H1 (cell line): ENCODE measurements at regions not wholly inside any gene's neighbourhood (a gene's known extent, or its start where the extent isn't known, plus 50 kb on each side); places are given as distances from the start of the nearest gene placed in this dataset.

Experiments
- ASH2L ChIP-seq: fragments of 200-600, 300-600 bp; sonication (generic); IDR thresholded peaks from one replicate; pipeline ENCODE4 v1.7.1; 2017; ENCODE audit warnings: low read length
- BACH1 ChIP-seq: IDR thresholded peaks from 2 replicates; pipeline ENCODE4 v1.6.1; 2012; ENCODE audit warnings: low read length, improper control_type of control experiment
- CBX5 ChIP-seq: fragments of 300-800, 300-1000 bp; sonication (generic); IDR thresholded peaks from 2 replicates; pipeline ENCODE4 v1.7.1; 2016; ENCODE audit warnings: antibody characterized with exemption, low read length, low read depth
- GABPA ChIP-seq: IDR thresholded peaks from 2 replicates; pipeline ENCODE4 v1.6.1; 2011; ENCODE audit warnings: mild to moderate bottlenecking, low read length, moderate library complexity, borderline replicate concordance; ENCODE audit not compliant: insufficient read depth
- KDM5A ChIP-seq: fragments of 200-600 bp; IDR thresholded peaks from 2 replicates; pipeline ENCODE4 v1.7.1; 2012; ENCODE audit warnings: mild to moderate bottlenecking, low read length, inconsistent platforms, mixed read lengths
- POLR2A ChIP-seq, 2 experiments: IDR thresholded peaks; 1 replicate in 1 of 2; 2 replicates in 1 of 2; pipeline ENCODE4 v1.6.1; 2011; ENCODE audit warnings: low read depth in 2 of 2, low read length in 2 of 2, mild to moderate bottlenecking in 2 of 2; ENCODE audit errors: control extremely low read depth in 1 of 2
- SIN3A ChIP-seq, 2 experiments: IDR thresholded peaks in 1 of 2; conservative IDR thresholded peaks in 1 of 2; 2 replicates each; pipeline ENCODE4 v1.6.1; 2011 to 2012; ENCODE audit warnings: low read length in 2 of 2, improper control_type of control experiment in 1 of 2, low read depth in 1 of 2, mild to moderate bottlenecking in 1 of 2
- TBP ChIP-seq: IDR thresholded peaks from 2 replicates; pipeline ENCODE4 v1.6.1; 2011; ENCODE audit warnings: low read depth, low read length, improper control_type of control experiment
- TCF12 ChIP-seq: IDR thresholded peaks from 2 replicates; pipeline ENCODE4 v1.6.1; 2011; ENCODE audit warnings: low read depth, mild to moderate bottlenecking, low read length

- no peak for TF ChIP-seq ASH2L
- no peak for TF ChIP-seq KDM5A
- no peak for TF ChIP-seq GABPA
- no peak for TF ChIP-seq POLR2A (IDR thresholded peaks at IDR 0.05; ENCODE audit: control extremely low read depth in 1 of 2, low read depth in 2 of 2, low read length in 2 of 2)
- no peak for TF ChIP-seq TCF12
- TF ChIP-seq TBP, result no peak
- TF ChIP-seq CBX5, result no peak
- no peak for TF ChIP-seq SIN3A (conservative IDR thresholded peaks at IDR 0.05 in 1 of 2, IDR thresholded peaks at IDR 0.05 in 1 of 2; ENCODE audit: low read depth in 1 of 2, low read length in 2 of 2)
- TF ChIP-seq BACH1, result no peak
These were observed 252.3 kb downstream of the PDHA2 start (continued) for GRCh38 chr4:96092151-96092705.
